ENCODE measurements at regions not wholly inside any gene's neighbourhood (a gene's known extent, or its start where the extent isn't known, plus 50 kb on each side); places are given as distances from the start of the nearest gene placed in this dataset.

GRCh38 chr7:41130561-41131236 lies 572.2 kb downstream of the INHBA start:
- Histone ChIP-seq H3K27me3 (ENCODE audit: control insufficient read depth, insufficient read depth, low read length) (no peaks in the 10 kb centered on the region), H3K4me3 (ENCODE audit: low read length) (no peak overlapping the region), H3K27ac (ENCODE audit: low read depth, low read length) (no peak overlapping the region), H3K36me3 (ENCODE audit: control insufficient read depth, insufficient read depth, low read length) (no peaks in the 10 kb centered on the region), H3K9ac (ENCODE audit: low read length) (no peak overlapping the region), H3K4me1 (ENCODE audit: control insufficient read depth, insufficient read depth, low read length) (no peaks in the 10 kb centered on the region)

GRCh38 chr7:41130086-41130485 lies 572.8 kb downstream of the INHBA start:
- no peak overlapping the region for H3K27ac ChIP-seq (ENCODE audit: low read depth, low read length)
- H3K4me3 ChIP-seq (ENCODE audit: low read length), result no peak overlapping the region
- no peaks in the 10 kb centered on the region for H3K36me3 ChIP-seq (ENCODE audit: control insufficient read depth, insufficient read depth, low read length)
- no peak overlapping the region for H3K9ac ChIP-seq (ENCODE audit: low read length)
- no peaks in the 10 kb centered on the region for H3K4me1 ChIP-seq (ENCODE audit: control insufficient read depth, insufficient read depth, low read length)
- no peaks in the 10 kb centered on the region for H3K27me3 ChIP-seq (ENCODE audit: control insufficient read depth, insufficient read depth, low read length)

- H3K4me3 ChIP-seq (ENCODE audit: low read length), result no peak overlapping the region
- no peaks in the 10 kb centered on the region for H3K36me3 ChIP-seq (ENCODE audit: control insufficient read depth, insufficient read depth, low read length)
- no peaks in the 10 kb centered on the region for H3K4me1 ChIP-seq (ENCODE audit: control insufficient read depth, insufficient read depth, low read length)
- no peak overlapping the region for H3K9ac ChIP-seq (ENCODE audit: low read length)
- H3K27me3 ChIP-seq (ENCODE audit: control insufficient read depth, insufficient read depth, low read length), result no peaks in the 10 kb centered on the region
- no peak overlapping the region for H3K27ac ChIP-seq (ENCODE audit: low read depth, low read length)
These were observed 577.5 kb downstream of the INHBA start for GRCh38 chr7:41125343-41125742.

- no peaks in the 10 kb centered on the region for H3K27me3 ChIP-seq (ENCODE audit: control insufficient read depth, insufficient read depth, low read length)
- H3K4me1 ChIP-seq (ENCODE audit: control insufficient read depth, insufficient read depth, low read length), result no peaks in the 10 kb centered on the region
- no peaks in the 10 kb centered on the region for H3K36me3 ChIP-seq (ENCODE audit: control insufficient read depth, insufficient read depth, low read length)
- H3K27ac ChIP-seq (ENCODE audit: low read depth, low read length), result no peak overlapping the region
- no peak overlapping the region for H3K9ac ChIP-seq (ENCODE audit: low read length)
- no peak overlapping the region for H3K4me3 ChIP-seq (ENCODE audit: low read length)
These were observed 580.5 kb downstream of the INHBA start for GRCh38 chr7:41122256-41122987.

GRCh38 chr7:41121228-41121627 lies 581.7 kb downstream of the INHBA start:
- no peak overlapping the region for H3K9ac ChIP-seq (ENCODE audit: low read length)
- H3K27ac ChIP-seq (ENCODE audit: low read depth, low read length), result no peak overlapping the region
- no peaks in the 10 kb centered on the region for H3K4me1 ChIP-seq (ENCODE audit: control insufficient read depth, insufficient read depth, low read length)
- no peak overlapping the region for H3K4me3 ChIP-seq (ENCODE audit: low read length)
- no peaks in the 10 kb centered on the region for H3K27me3 ChIP-seq (ENCODE audit: control insufficient read depth, insufficient read depth, low read length)
- H3K36me3 ChIP-seq (ENCODE audit: control insufficient read depth, insufficient read depth, low read length), result no peaks in the 10 kb centered on the region

GRCh38 chr7:41118486-41118885 lies 584.4 kb downstream of the INHBA start:
- Histone ChIP-seq H3K27me3 (ENCODE audit: control insufficient read depth, insufficient read depth, low read length) (no peaks in the 10 kb centered on the region), H3K27ac (ENCODE audit: low read depth, low read length) (no peak overlapping the region), H3K4me1 (ENCODE audit: control insufficient read depth, insufficient read depth, low read length) (no peaks in the 10 kb centered on the region), H3K9ac (ENCODE audit: low read length) (no peak overlapping the region), H3K36me3 (ENCODE audit: control insufficient read depth, insufficient read depth, low read length) (no peaks in the 10 kb centered on the region), H3K4me3 (ENCODE audit: low read length) (no peak overlapping the region)

- no peaks in the 10 kb centered on the region for H3K36me3 ChIP-seq (ENCODE audit: control insufficient read depth, insufficient read depth, low read length)
- H3K9ac ChIP-seq (ENCODE audit: low read length), result no peak overlapping the region
- no peaks in the 10 kb centered on the region for H3K4me1 ChIP-seq (ENCODE audit: control insufficient read depth, insufficient read depth, low read length)
- H3K4me3 ChIP-seq (ENCODE audit: low read length), result no peak overlapping the region
- no peak overlapping the region for H3K27ac ChIP-seq (ENCODE audit: low read depth, low read length)
- H3K27me3 ChIP-seq (ENCODE audit: control insufficient read depth, insufficient read depth, low read length), result no peaks in the 10 kb centered on the region
These were observed 585.5 kb downstream of the INHBA start for GRCh38 chr7:41117431-41117830.

- Histone ChIP-seq H3K4me3 (ENCODE audit: low read length) (no peak overlapping the region), H3K4me1 (ENCODE audit: control insufficient read depth, insufficient read depth, low read length) (no peaks in the 10 kb centered on the region), H3K27ac (ENCODE audit: low read depth, low read length) (no peak overlapping the region), H3K36me3 (ENCODE audit: control insufficient read depth, insufficient read depth, low read length) (no peaks in the 10 kb centered on the region), H3K27me3 (ENCODE audit: control insufficient read depth, insufficient read depth, low read length) (no peaks in the 10 kb centered on the region), H3K9ac (ENCODE audit: low read length) (no peak overlapping the region)
These were observed 586.1 kb downstream of the INHBA start for GRCh38 chr7:41116817-41117216.

GRCh38 chr7:41116337-41116736 lies 586.6 kb downstream of the INHBA start:
- no peaks in the 10 kb centered on the region for H3K36me3 ChIP-seq (ENCODE audit: control insufficient read depth, insufficient read depth, low read length)
- H3K4me1 ChIP-seq (ENCODE audit: control insufficient read depth, insufficient read depth, low read length), result no peaks in the 10 kb centered on the region
- no peak overlapping the region for H3K4me3 ChIP-seq (ENCODE audit: low read length)
- no peaks in the 10 kb centered on the region for H3K27me3 ChIP-seq (ENCODE audit: control insufficient read depth, insufficient read depth, low read length)
- H3K27ac ChIP-seq (ENCODE audit: low read depth, low read length), result no peak overlapping the region
- H3K9ac ChIP-seq (ENCODE audit: low read length), result no peak overlapping the region

GRCh38 chr7:41114691-41115090 lies 588.2 kb downstream of the INHBA start:
- Histone ChIP-seq H3K4me3 (ENCODE audit: low read length) (no peak overlapping the region), H3K27ac (ENCODE audit: low read depth, low read length) (no peak overlapping the region), H3K9ac (ENCODE audit: low read length) (no peak overlapping the region), H3K36me3 (ENCODE audit: control insufficient read depth, insufficient read depth, low read length) (no peaks in the 10 kb centered on the region), H3K4me1 (ENCODE audit: control insufficient read depth, insufficient read depth, low read length) (no peaks in the 10 kb centered on the region), H3K27me3 (ENCODE audit: control insufficient read depth, insufficient read depth, low read length) (no peaks in the 10 kb centered on the region)

- no peaks in the 10 kb centered on the region for H3K36me3 ChIP-seq (ENCODE audit: control insufficient read depth, insufficient read depth, low read length)
- no peak overlapping the region for H3K4me3 ChIP-seq (ENCODE audit: low read length)
- no peaks in the 10 kb centered on the region for H3K27me3 ChIP-seq (ENCODE audit: control insufficient read depth, insufficient read depth, low read length)
- no peaks in the 10 kb centered on the region for H3K4me1 ChIP-seq (ENCODE audit: control insufficient read depth, insufficient read depth, low read length)
- H3K9ac ChIP-seq (ENCODE audit: low read length), result no peak overlapping the region
- H3K27ac ChIP-seq (ENCODE audit: low read depth, low read length), result no peak overlapping the region
These were observed 588.8 kb downstream of the INHBA start for GRCh38 chr7:41114131-41114530.

GRCh38 chr7:41113719-41114118 lies 589.2 kb downstream of the INHBA start:
- H3K4me1 ChIP-seq (ENCODE audit: control insufficient read depth, insufficient read depth, low read length), result no peaks in the 10 kb centered on the region
- H3K27ac ChIP-seq (ENCODE audit: low read depth, low read length), result no peak overlapping the region
- H3K36me3 ChIP-seq (ENCODE audit: control insufficient read depth, insufficient read depth, low read length), result no peaks in the 10 kb centered on the region
- no peak overlapping the region for H3K9ac ChIP-seq (ENCODE audit: low read length)
- H3K4me3 ChIP-seq (ENCODE audit: low read length), result no peak overlapping the region
- no peaks in the 10 kb centered on the region for H3K27me3 ChIP-seq (ENCODE audit: control insufficient read depth, insufficient read depth, low read length)

- Histone ChIP-seq H3K36me3 (ENCODE audit: control insufficient read depth, insufficient read depth, low read length) (no peaks in the 10 kb centered on the region), H3K27me3 (ENCODE audit: control insufficient read depth, insufficient read depth, low read length) (no peaks in the 10 kb centered on the region)
These were observed 592.7 kb downstream of the INHBA start for GRCh38 chr7:41110186-41110585.

More at GRCh38 chr7:41110186-41110585, 592.7 kb downstream of the INHBA start:
- H3K27ac ChIP-seq (ENCODE audit: low read depth, low read length), result no peak overlapping the region
- no peak overlapping the region for H3K9ac ChIP-seq (ENCODE audit: low read length)
- no peaks in the 10 kb centered on the region for H3K4me1 ChIP-seq (ENCODE audit: control insufficient read depth, insufficient read depth, low read length)
- no peak overlapping the region for H3K4me3 ChIP-seq (ENCODE audit: low read length)

All from rectal smooth muscle tissue (tissue), 1 donor.